ENCODE measurements at regions not wholly inside any gene's neighbourhood (a gene's known extent, or its start where the extent isn't known, plus 50 kb on each side); places are given as distances from the start of the nearest gene placed in this dataset.

DNA sequence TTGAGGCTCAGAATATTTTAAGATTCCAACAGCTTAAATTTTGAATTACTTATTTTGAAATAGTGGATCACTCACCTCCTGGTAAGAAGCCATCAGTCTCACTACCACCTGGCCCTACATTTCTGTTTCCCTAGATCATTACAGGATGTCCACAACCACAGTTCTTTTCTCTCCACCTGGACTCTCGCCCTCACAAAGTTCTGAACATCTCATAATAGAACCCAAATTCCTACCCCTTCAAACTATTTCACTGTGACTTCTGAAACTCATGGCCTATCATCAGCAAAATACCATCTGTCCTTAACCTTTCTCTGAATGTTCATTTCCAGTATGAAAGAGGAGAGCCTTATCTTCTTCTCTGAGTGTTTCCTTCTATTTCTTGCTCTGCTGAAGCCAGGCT, 299.2 kb upstream of the MGAT5 start:
- no peaks in the 10 kb centered on the region for H3K23me2 ChIP-seq (ENCODE audit: low read depth, low read length)
- H2BK5ac ChIP-seq (ENCODE audit: low read depth, low read length) = no peak overlapping the region
- POLR2A ChIA-PET (ENCODE audit: partially characterized antibody) = no interaction called here
- CTCF ChIA-PET (ENCODE audit: partially characterized antibody) = no interaction called here
- no peak overlapping the region for H3K23ac ChIP-seq (ENCODE audit: insufficient read length)
- no peak overlapping the region for H3K4me3 ChIP-seq (ENCODE audit: extremely low read depth in 1 of 4, insufficient read depth in 2 of 4, low read depth in 3 of 4, low read length in 4 of 4)
- no peak overlapping the region for H4K8ac ChIP-seq (ENCODE audit: extremely low read depth, insufficient read depth, low read length)
- H3K9ac ChIP-seq (replicated peaks in 1 of 4; ENCODE audit: extremely low read depth in 1 of 4, low read depth in 3 of 4, low read length in 3 of 4) = no peak overlapping the region
- no peak overlapping the region for H2BK12ac ChIP-seq (ENCODE audit: low read depth, low read length)
- no peak overlapping the region for H3K56ac ChIP-seq (replicated peaks; ENCODE audit: insufficient read length, low read depth, low read length)
- no peaks in the 10 kb centered on the region for H3K79me2 ChIP-seq (ENCODE audit: control insufficient read depth in 1 of 2, insufficient read depth in 2 of 2, low read length in 2 of 2)
- DNase-seq (ENCODE audit: low read depth in 1 of 2, low spot score in 2 of 2) = no peak
- H2AK5ac ChIP-seq (ENCODE audit: low read depth, low read length) = no peak overlapping the region
- H3K27me3 ChIP-seq (replicated peaks in 1 of 4; ENCODE audit: control insufficient read depth in 3 of 4, extremely low read depth in 1 of 4, insufficient read depth in 3 of 4, low read length in 3 of 4) = no peaks in the 10 kb centered on the region
- no peak overlapping the region for H2BK15ac ChIP-seq (ENCODE audit: low read length)
- H2BK20ac ChIP-seq (ENCODE audit: low read length) = no peak overlapping the region
- no peaks in the 10 kb centered on the region for H3K79me1 ChIP-seq (ENCODE audit: low read depth, low read length)
- no peaks in the 10 kb centered on the region for H4K20me1 ChIP-seq (replicated peaks in 1 of 2; ENCODE audit: control insufficient read depth in 1 of 2, insufficient read depth in 2 of 2, low read length in 2 of 2)
- 100% methylated on average over 1 of the region's 1 CpG; no CpG with 5 or more reads in 1 of the 2 experiments for WGBS, 2 experiments (ENCODE audit: extremely low coverage in 1 of 2, insufficient coverage in 1 of 2, insufficient read length in 1 of 2, insufficient replicate concordance in 2 of 2, low coverage in 1 of 2, low lambda C conversion rate in 2 of 2, missing lambda C conversion rate in 1 of 2)
- no peak overlapping the region for H2AFZ ChIP-seq (ENCODE audit: low read length)
- H3K4me1 ChIP-seq (replicated peaks in 1 of 4; ENCODE audit: control insufficient read depth in 3 of 4, insufficient read depth in 4 of 4, low read length in 3 of 4) = no peaks in the 10 kb centered on the region
- FAIRE-seq = no peak
- no peak overlapping the region for H3K18ac ChIP-seq (ENCODE audit: extremely low read depth, low read length)
- H2BK120ac ChIP-seq (replicated peaks; ENCODE audit: low read depth, low read length) = no peak overlapping the region
- no peak overlapping the region for H3K27ac ChIP-seq (ENCODE audit: low read depth, low read length)
- no peaks in the 10 kb centered on the region for H3K9me3 ChIP-seq (ENCODE audit: insufficient read depth in 2 of 2, low read depth in 1 of 2, low read length in 1 of 2)
- H4K91ac ChIP-seq (replicated peaks; ENCODE audit: insufficient read length, low read length) = no peak overlapping the region
- no peaks in the 10 kb centered on the region for H3K36me3 ChIP-seq (ENCODE audit: control insufficient read depth in 2 of 4, insufficient read depth in 4 of 4, low read length in 3 of 4)
- H3K4me2 ChIP-seq (ENCODE audit: insufficient read depth in 1 of 2, low read depth in 2 of 2, low read length in 2 of 2) = no peak overlapping the region
- H3K4ac ChIP-seq (replicated peaks; ENCODE audit: insufficient read length, low read depth, low read length) = no peak overlapping the region
- H3K14ac ChIP-seq (ENCODE audit: insufficient read length) = no peak overlapping the region
- no peak overlapping the region for H4K5ac ChIP-seq (ENCODE audit: insufficient read length, low read depth, low read length)
- TF ChIP-seq CTBP2 (IDR thresholded peaks at IDR 0.05; ENCODE audit: borderline replicate concordance, insufficient read depth, insufficient read length, low read length) = no peak
- no peak for TF ChIP-seq CEBPB (IDR thresholded peaks at IDR 0.05; ENCODE audit: low read depth, low read length)
- no peak for TF ChIP-seq GTF2F1 (IDR thresholded peaks at IDR 0.05; ENCODE audit: borderline replicate concordance, low read depth, low read length)
- no peak for TF ChIP-seq POU5F1 (IDR thresholded peaks at IDR 0.05; ENCODE audit: low read depth, low read length)
- TF ChIP-seq SP4 (IDR thresholded peaks at IDR 0.05; ENCODE audit: low read length) = no peak
- no peak for TF ChIP-seq TCF12 (IDR thresholded peaks at IDR 0.05; ENCODE audit: low read depth, low read length)
- no peak for TF ChIP-seq POLR2AphosphoS5 (IDR thresholded peaks at IDR 0.05; ENCODE audit: low read depth, low read length)
- no peak for TF ChIP-seq SIX5 (IDR thresholded peaks at IDR 0.05; ENCODE audit: low read depth, low read length)
- TF ChIP-seq JUN (IDR thresholded peaks at IDR 0.05; ENCODE audit: low read depth, low read length) = no peak
- TF ChIP-seq ZNF274 (IDR thresholded peaks at IDR 0.05; ENCODE audit: borderline replicate concordance, extremely low read depth, low read length) = no peak
- TF ChIP-seq CBX5 (IDR thresholded peaks at IDR 0.05; ENCODE audit: low read depth, low read length) = no peak
- no peak for TF ChIP-seq GABPA (IDR thresholded peaks at IDR 0.05; ENCODE audit: borderline replicate concordance, insufficient read depth, low read length)
- no peak for TF ChIP-seq HDAC6 (IDR thresholded peaks at IDR 0.05; ENCODE audit: low read depth, low read length)
- TF ChIP-seq CBX8 (IDR thresholded peaks at IDR 0.05; ENCODE audit: borderline replicate concordance, low read depth, low read length) = no peak
- TF ChIP-seq, protein P1, sequence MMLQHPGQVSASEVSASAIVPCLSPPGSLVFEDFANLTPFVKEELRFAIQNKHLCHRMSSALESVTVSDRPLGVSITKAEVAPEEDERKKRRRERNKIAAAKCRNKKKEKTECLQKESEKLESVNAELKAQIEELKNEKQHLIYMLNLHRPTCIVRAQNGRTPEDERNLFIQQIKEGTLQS (IDR thresholded peaks at IDR 0.05; ENCODE audit: insufficient read depth, low read depth, low read length) = no peak
- no peak for TF ChIP-seq KDM1A (IDR thresholded peaks at IDR 0.05; ENCODE audit: borderline replicate concordance, low read length)

Measured in H1 (cell line).